ENCODE measurements at regions not wholly inside any gene's neighbourhood (a gene's known extent, or its start where the extent isn't known, plus 50 kb on each side); places are given as distances from the start of the nearest gene placed in this dataset.
"Not testable (repeated sequence)": the region's sequence is repeated elsewhere in the genome, so short reads cannot be mapped to it uniquely, and the experiment has no call there.

DNA sequence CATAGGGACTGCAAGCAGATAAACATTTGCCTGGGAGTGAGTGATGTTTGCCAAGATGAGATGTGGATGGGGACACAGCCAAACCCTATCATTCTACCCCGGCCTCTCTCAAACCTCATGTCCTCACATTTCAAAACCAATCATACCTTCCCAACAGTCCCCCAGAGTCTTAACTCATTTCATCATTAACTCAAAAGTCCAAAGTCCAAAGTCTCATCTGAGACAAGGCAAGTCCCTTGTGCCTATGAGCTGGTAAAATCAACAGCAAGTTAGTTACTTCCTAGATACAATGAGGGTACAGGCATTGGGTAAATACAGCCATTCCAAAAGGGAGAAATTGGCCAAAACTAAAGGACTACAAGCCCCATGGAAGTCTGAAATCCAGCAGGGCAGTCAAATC lies 822.9 kb upstream of the SPRY2 start:
- H3K4me1 ChIP-seq (ENCODE audit: control extremely low read depth in 1 of 4, control insufficient read depth in 4 of 4, insufficient read depth in 4 of 4, low read length in 3 of 4); H3K9me3 ChIP-seq (ENCODE audit: control extremely low read depth in 1 of 5, control insufficient read depth in 4 of 5, insufficient read depth in 2 of 5, low read depth in 1 of 5, low read length in 4 of 5); H3K36me3 ChIP-seq (ENCODE audit: control insufficient read depth in 4 of 4, insufficient read depth in 4 of 4, low read length in 3 of 4); H3K27me3 ChIP-seq (replicated peaks in 2 of 5; ENCODE audit: control insufficient read depth in 4 of 5, insufficient read depth in 5 of 5, low read length in 4 of 5); H3K4me3 ChIP-seq (ENCODE audit: control insufficient read depth in 1 of 7, extremely low read depth in 1 of 7, insufficient read depth in 4 of 7, low read depth in 2 of 7, low read length in 6 of 7); POLR2A ChIA-PET; H3K27ac ChIP-seq (ENCODE audit: insufficient read depth in 1 of 2, low read depth in 1 of 2, low read length in 2 of 2, poor library complexity in 1 of 2, severe bottlenecking in 2 of 2); CTCF ChIA-PET; DNase-seq: not testable (repeated sequence)
- WGBS (ENCODE audit: insufficient coverage) = no CpG with 5 or more reads among the region's 1 CpG

DNA sequence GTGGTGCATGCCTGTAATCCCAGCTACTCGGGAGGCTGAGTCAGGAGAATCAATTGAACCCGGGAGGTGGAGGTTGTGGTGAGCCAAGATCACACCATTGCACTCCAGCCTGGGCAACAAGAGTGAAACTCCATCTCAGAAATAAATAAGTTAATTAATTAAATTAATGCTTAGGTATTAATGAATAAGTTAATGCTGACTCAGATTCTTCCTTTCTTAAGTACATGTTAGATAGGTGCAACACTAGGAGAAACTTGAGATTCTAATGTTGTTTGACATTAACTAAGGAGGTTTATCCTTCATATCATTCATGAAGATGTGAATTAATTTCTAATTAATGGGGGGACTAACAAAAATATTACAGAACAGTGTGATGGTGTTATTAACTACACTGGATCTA lies 812.6 kb upstream of the SPRY2 start:
- no peak overlapping the region for H3K4me3 ChIP-seq (ENCODE audit: control insufficient read depth in 1 of 7, extremely low read depth in 1 of 7, insufficient read depth in 4 of 7, low read depth in 2 of 7, low read length in 6 of 7)
- ChIA-PET POLR2A (no interaction called here), CTCF (no interaction called here)
- H3K27ac ChIP-seq (ENCODE audit: insufficient read depth in 1 of 2, low read depth in 1 of 2, low read length in 2 of 2, poor library complexity in 1 of 2, severe bottlenecking in 2 of 2) = no peak overlapping the region
- H3K4me1 ChIP-seq (ENCODE audit: control extremely low read depth in 1 of 4, control insufficient read depth in 4 of 4, insufficient read depth in 4 of 4, low read length in 3 of 4) = no peaks in the 10 kb centered on the region
- H3K9me3 ChIP-seq (ENCODE audit: control extremely low read depth in 1 of 5, control insufficient read depth in 4 of 5, insufficient read depth in 2 of 5, low read depth in 1 of 5, low read length in 4 of 5) = no peaks in the 10 kb centered on the region
- WGBS (ENCODE audit: insufficient coverage) = no CpG with 5 or more reads among the region's 2 CpGs
- no peak for DNase-seq
- no peaks in the 10 kb centered on the region for H3K27me3 ChIP-seq (replicated peaks in 2 of 5; ENCODE audit: control insufficient read depth in 4 of 5, insufficient read depth in 5 of 5, low read length in 4 of 5)
- no peaks in the 10 kb centered on the region for H3K36me3 ChIP-seq (ENCODE audit: control insufficient read depth in 4 of 4, insufficient read depth in 4 of 4, low read length in 3 of 4)

DNA sequence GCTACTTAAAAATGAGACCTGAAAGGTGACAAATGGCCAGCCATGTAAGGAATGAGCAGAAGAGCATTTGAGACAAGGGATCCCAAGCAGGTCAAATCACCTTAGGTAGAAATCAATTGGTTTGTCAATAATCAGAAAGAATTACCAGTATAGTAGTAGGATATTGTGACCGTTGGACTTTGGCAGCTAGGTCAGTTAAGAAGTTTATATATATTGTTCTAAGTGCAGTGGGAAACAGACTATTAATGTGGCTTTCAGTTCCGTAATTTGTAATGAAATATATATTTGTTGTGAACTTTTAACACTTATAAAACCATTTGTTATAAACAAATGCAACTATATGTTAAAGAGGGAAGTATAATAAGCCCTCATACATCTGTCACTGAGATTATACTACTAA lies 807.9 kb upstream of the SPRY2 start:
- H3K36me3 ChIP-seq (ENCODE audit: control insufficient read depth in 4 of 4, insufficient read depth in 4 of 4, low read length in 3 of 4) = no peaks in the 10 kb centered on the region
- H3K27me3 ChIP-seq (replicated peaks in 2 of 5; ENCODE audit: control insufficient read depth in 4 of 5, insufficient read depth in 5 of 5, low read length in 4 of 5) = no peaks in the 10 kb centered on the region
- H3K4me3 ChIP-seq (ENCODE audit: control insufficient read depth in 1 of 7, extremely low read depth in 1 of 7, insufficient read depth in 4 of 7, low read depth in 2 of 7, low read length in 6 of 7) = no peak overlapping the region
- H3K9me3 ChIP-seq (ENCODE audit: control extremely low read depth in 1 of 5, control insufficient read depth in 4 of 5, insufficient read depth in 2 of 5, low read depth in 1 of 5, low read length in 4 of 5) = no peaks in the 10 kb centered on the region
- H3K4me1 ChIP-seq (ENCODE audit: control extremely low read depth in 1 of 4, control insufficient read depth in 4 of 4, insufficient read depth in 4 of 4, low read length in 3 of 4) = no peaks in the 10 kb centered on the region
- no peak for DNase-seq
- ChIA-PET CTCF (interaction anchor here (1.0 kb wide), 1 partner anchor 10 kb away, joined by 4 read pairs; no protein-coding TSS in a partner anchor), POLR2A (no interaction called here)
- no peak overlapping the region for H3K27ac ChIP-seq (ENCODE audit: insufficient read depth in 1 of 2, low read depth in 1 of 2, low read length in 2 of 2, poor library complexity in 1 of 2, severe bottlenecking in 2 of 2)
- WGBS (ENCODE audit: insufficient coverage) = 86% methylated on average over 1 of the region's 2 CpGs

GRCh38 chr13:81146576-81146975 lies 805.6 kb upstream of the SPRY2 start:
- H3K27me3 ChIP-seq (replicated peaks in 2 of 5; ENCODE audit: control insufficient read depth in 4 of 5, insufficient read depth in 5 of 5, low read length in 4 of 5); H3K4me1 ChIP-seq (ENCODE audit: control extremely low read depth in 1 of 4, control insufficient read depth in 4 of 4, insufficient read depth in 4 of 4, low read length in 3 of 4); H3K27ac ChIP-seq (ENCODE audit: insufficient read depth in 1 of 2, low read depth in 1 of 2, low read length in 2 of 2, poor library complexity in 1 of 2, severe bottlenecking in 2 of 2); DNase-seq; H3K9me3 ChIP-seq (ENCODE audit: control extremely low read depth in 1 of 5, control insufficient read depth in 4 of 5, insufficient read depth in 2 of 5, low read depth in 1 of 5, low read length in 4 of 5); POLR2A ChIA-PET; CTCF ChIA-PET; H3K36me3 ChIP-seq (ENCODE audit: control insufficient read depth in 4 of 4, insufficient read depth in 4 of 4, low read length in 3 of 4); H3K4me3 ChIP-seq (ENCODE audit: control insufficient read depth in 1 of 7, extremely low read depth in 1 of 7, insufficient read depth in 4 of 7, low read depth in 2 of 7, low read length in 6 of 7): not testable (repeated sequence)
- WGBS (ENCODE audit: insufficient coverage) = no CpG with 5 or more reads among the region's 12 CpGs

- no peak overlapping the region for H3K27ac ChIP-seq (ENCODE audit: insufficient read depth in 1 of 2, low read depth in 1 of 2, low read length in 2 of 2, poor library complexity in 1 of 2, severe bottlenecking in 2 of 2)
- no peaks in the 10 kb centered on the region for H3K36me3 ChIP-seq (ENCODE audit: control insufficient read depth in 4 of 4, insufficient read depth in 4 of 4, low read length in 3 of 4)
- H3K4me3 ChIP-seq (ENCODE audit: control insufficient read depth in 1 of 7, extremely low read depth in 1 of 7, insufficient read depth in 4 of 7, low read depth in 2 of 7, low read length in 6 of 7) = no peak overlapping the region
- no peaks in the 10 kb centered on the region for H3K27me3 ChIP-seq (replicated peaks in 2 of 5; ENCODE audit: control insufficient read depth in 4 of 5, insufficient read depth in 5 of 5, low read length in 4 of 5)
- H3K9me3 ChIP-seq (ENCODE audit: control extremely low read depth in 1 of 5, control insufficient read depth in 4 of 5, insufficient read depth in 2 of 5, low read depth in 1 of 5, low read length in 4 of 5) = no peaks in the 10 kb centered on the region
- POLR2A ChIA-PET = no interaction called here
- no peak for DNase-seq
- H3K4me1 ChIP-seq (ENCODE audit: control extremely low read depth in 1 of 4, control insufficient read depth in 4 of 4, insufficient read depth in 4 of 4, low read length in 3 of 4) = no peaks in the 10 kb centered on the region
- CTCF ChIA-PET = no interaction called here
- 100% methylated on average over 2 of the region's 5 CpGs for WGBS (ENCODE audit: insufficient coverage)
Measured at GRCh38 chr13:81142306-81142999, 801.5 kb upstream of the SPRY2 start.

DNA sequence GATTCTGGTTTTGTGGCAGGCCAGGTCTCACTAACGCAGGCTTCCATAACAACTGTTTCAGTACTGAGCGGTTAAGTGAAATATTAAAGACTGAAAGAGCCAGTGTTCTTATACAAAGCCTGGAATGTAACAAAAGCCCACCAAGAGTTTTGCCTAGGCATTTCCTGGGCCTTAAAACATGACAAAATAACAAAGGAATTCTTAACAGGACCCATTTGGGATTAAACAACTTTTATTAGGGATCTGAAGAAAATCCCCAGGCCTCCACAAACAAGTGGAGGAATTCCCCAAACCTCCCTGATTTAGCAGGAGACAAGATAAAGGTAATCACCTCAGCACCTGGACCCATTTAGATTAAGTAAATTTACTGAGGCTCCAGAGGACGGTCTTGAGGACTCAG lies 799.7 kb upstream of the SPRY2 start:
- Histone ChIP-seq H3K4me1 (ENCODE audit: control extremely low read depth in 1 of 4, control insufficient read depth in 4 of 4, insufficient read depth in 4 of 4, low read length in 3 of 4) (no peaks in the 10 kb centered on the region), H3K27me3 (replicated peaks in 2 of 5; ENCODE audit: control insufficient read depth in 4 of 5, insufficient read depth in 5 of 5, low read length in 4 of 5) (no peaks in the 10 kb centered on the region), H3K36me3 (ENCODE audit: control insufficient read depth in 4 of 4, insufficient read depth in 4 of 4, low read length in 3 of 4) (no peaks in the 10 kb centered on the region), H3K27ac (ENCODE audit: insufficient read depth in 1 of 2, low read depth in 1 of 2, low read length in 2 of 2, poor library complexity in 1 of 2, severe bottlenecking in 2 of 2) (no peak overlapping the region), H3K9me3 (ENCODE audit: control extremely low read depth in 1 of 5, control insufficient read depth in 4 of 5, insufficient read depth in 2 of 5, low read depth in 1 of 5, low read length in 4 of 5) (no peaks in the 10 kb centered on the region), H3K4me3 (ENCODE audit: control insufficient read depth in 1 of 7, extremely low read depth in 1 of 7, insufficient read depth in 4 of 7, low read depth in 2 of 7, low read length in 6 of 7) (no peak overlapping the region)
- CTCF ChIA-PET = no interaction called here
- 78% methylated on average over 1 of the region's 3 CpGs for WGBS (ENCODE audit: insufficient coverage)
- POLR2A ChIA-PET = no interaction called here
- DNase-seq = no peak

GRCh38 chr13:81139987-81140386 lies 799.1 kb upstream of the SPRY2 start:
- CTCF ChIA-PET = interaction anchor here (1.5 kb wide), 1 partner anchor 8 kb away, joined by 4 read pairs; no protein-coding TSS in a partner anchor
- POLR2A ChIA-PET = no interaction called here
- no peak overlapping the region for H3K4me3 ChIP-seq (ENCODE audit: control insufficient read depth in 1 of 7, extremely low read depth in 1 of 7, insufficient read depth in 4 of 7, low read depth in 2 of 7, low read length in 6 of 7)

More at GRCh38 chr13:81139987-81140386, 799.1 kb upstream of the SPRY2 start:
- Histone ChIP-seq H3K36me3 (ENCODE audit: control insufficient read depth in 4 of 4, insufficient read depth in 4 of 4, low read length in 3 of 4) (no peaks in the 10 kb centered on the region), H3K27me3 (replicated peaks in 2 of 5; ENCODE audit: control insufficient read depth in 4 of 5, insufficient read depth in 5 of 5, low read length in 4 of 5) (no peaks in the 10 kb centered on the region), H3K9me3 (ENCODE audit: control extremely low read depth in 1 of 5, control insufficient read depth in 4 of 5, insufficient read depth in 2 of 5, low read depth in 1 of 5, low read length in 4 of 5) (no peaks in the 10 kb centered on the region), H3K4me1 (ENCODE audit: control extremely low read depth in 1 of 4, control insufficient read depth in 4 of 4, insufficient read depth in 4 of 4, low read length in 3 of 4) (no peaks in the 10 kb centered on the region), H3K27ac (ENCODE audit: insufficient read depth in 1 of 2, low read depth in 1 of 2, low read length in 2 of 2, poor library complexity in 1 of 2, severe bottlenecking in 2 of 2) (no peak overlapping the region)
- WGBS (ENCODE audit: insufficient coverage) = no CpG with 5 or more reads among the region's 4 CpGs
- DNase-seq = no peak

All from common myeloid progenitor, CD34-positive (primary cell).